ENCODE measurements at regions not wholly inside any gene's neighbourhood (a gene's known extent, or its start where the extent isn't known, plus 50 kb on each side); places are given as distances from the start of the nearest gene placed in this dataset.

GRCh38 chr2:64787698-64788097 is 134.0 kb upstream of the SERTAD2 start:
- H3K27ac Mint-ChIP-seq, result no peak overlapping the region
- H3K36me3 Mint-ChIP-seq (ENCODE audit: low read depth), result no peaks in the 10 kb centered on the region
- H3K27me3 Mint-ChIP-seq, result no peaks in the 10 kb centered on the region
- ATAC-seq (replicated peaks), result no peak
- no peaks in the 10 kb centered on the region for H3K4me1 Mint-ChIP-seq
- H3K9me3 Mint-ChIP-seq, result no peaks in the 10 kb centered on the region
- H3K4me3 Mint-ChIP-seq, result no peak overlapping the region

GRCh38 chr2:64789466-64790320 is 136.0 kb upstream of the SERTAD2 start:
- Mint-ChIP-seq H3K9me3 (no peaks in the 10 kb centered on the region), H3K36me3 (ENCODE audit: low read depth) (no peaks in the 10 kb centered on the region), H3K27ac (no peak overlapping the region), H3K27me3 (no peaks in the 10 kb centered on the region), H3K4me3 (no peak overlapping the region), H3K4me1 (no peaks in the 10 kb centered on the region)
- ATAC-seq (replicated peaks), result no peak

GRCh38 chr2:64792300-64792699 is 138.6 kb upstream of the SERTAD2 start:
- no peaks in the 10 kb centered on the region for H3K36me3 Mint-ChIP-seq (ENCODE audit: low read depth)
- no peak for ATAC-seq (replicated peaks)

GRCh38 chr2:64792995-64793639 is 139.4 kb upstream of the SERTAD2 start:
- Mint-ChIP-seq H3K4me3 (no peak overlapping the region), H3K9me3 (no peaks in the 10 kb centered on the region), H3K27ac (no peak overlapping the region), H3K4me1 (no peaks in the 10 kb centered on the region), H3K27me3 (no peaks in the 10 kb centered on the region), H3K36me3 (ENCODE audit: low read depth) (no peaks in the 10 kb centered on the region)
- no peak for ATAC-seq (replicated peaks)

More at GRCh38 chr2:64792300-64792699, 138.6 kb upstream of the SERTAD2 start:
- Mint-ChIP-seq H3K27ac (no peak overlapping the region), H3K9me3 (no peaks in the 10 kb centered on the region), H3K27me3 (no peaks in the 10 kb centered on the region), H3K4me3 (no peak overlapping the region), H3K4me1 (no peaks in the 10 kb centered on the region)

GRCh38 chr2:64793701-64794100 is 140.0 kb upstream of the SERTAD2 start:
- no peaks in the 10 kb centered on the region for H3K9me3 Mint-ChIP-seq
- H3K27ac Mint-ChIP-seq, result no peak overlapping the region
- no peaks in the 10 kb centered on the region for H3K36me3 Mint-ChIP-seq (ENCODE audit: low read depth)
- H3K27me3 Mint-ChIP-seq, result peaks cover 4% of the 10 kb centered on the region
- no peaks in the 10 kb centered on the region for H3K4me1 Mint-ChIP-seq
- ATAC-seq (replicated peaks), result no peak
- H3K4me3 Mint-ChIP-seq, result no peak overlapping the region

GRCh38 chr2:64794426-64794995 is 140.8 kb upstream of the SERTAD2 start:
- H3K36me3 Mint-ChIP-seq (ENCODE audit: low read depth), result no peaks in the 10 kb centered on the region

GRCh38 chr2:64795024-64795592 is 141.4 kb upstream of the SERTAD2 start:
- Mint-ChIP-seq H3K4me3 (no peak overlapping the region), H3K27ac (no peak overlapping the region), H3K36me3 (ENCODE audit: low read depth) (no peaks in the 10 kb centered on the region), H3K4me1 (no peaks in the 10 kb centered on the region), H3K27me3 (peaks cover 4% of the 10 kb centered on the region), H3K9me3 (no peaks in the 10 kb centered on the region)
- ATAC-seq (replicated peaks), result no peak

More at GRCh38 chr2:64794426-64794995, 140.8 kb upstream of the SERTAD2 start:
- no peak overlapping the region for H3K4me3 Mint-ChIP-seq
- H3K27ac Mint-ChIP-seq, result no peak overlapping the region
- peaks cover 4% of the 10 kb centered on the region for H3K27me3 Mint-ChIP-seq
- ATAC-seq (replicated peaks), result no peak
- no peaks in the 10 kb centered on the region for H3K4me1 Mint-ChIP-seq
- H3K9me3 Mint-ChIP-seq, result no peaks in the 10 kb centered on the region

GRCh38 chr2:64796926-64797325 is 143.2 kb upstream of the SERTAD2 start:
- no peaks in the 10 kb centered on the region for H3K9me3 Mint-ChIP-seq
- H3K4me3 Mint-ChIP-seq, result no peak overlapping the region
- ATAC-seq (replicated peaks), result no peak
- no peaks in the 10 kb centered on the region for H3K4me1 Mint-ChIP-seq
- H3K36me3 Mint-ChIP-seq (ENCODE audit: low read depth), result no peaks in the 10 kb centered on the region
- no peak overlapping the region for H3K27ac Mint-ChIP-seq
- H3K27me3 Mint-ChIP-seq, result peaks cover 4% of the 10 kb centered on the region

GRCh38 chr2:64797881-64798575 is 144.3 kb upstream of the SERTAD2 start:
- peaks cover 4% of the 10 kb centered on the region for H3K27me3 Mint-ChIP-seq
- H3K9me3 Mint-ChIP-seq, result no peaks in the 10 kb centered on the region
- no peaks in the 10 kb centered on the region for H3K36me3 Mint-ChIP-seq (ENCODE audit: low read depth)
- H3K27ac Mint-ChIP-seq, result no peak overlapping the region
- H3K4me3 Mint-ChIP-seq, result no peak overlapping the region
- no peak for ATAC-seq (replicated peaks)
- H3K4me1 Mint-ChIP-seq, result no peaks in the 10 kb centered on the region

- Mint-ChIP-seq H3K27ac (no peak overlapping the region), H3K4me3 (no peak overlapping the region), H3K27me3 (peaks cover 4% of the 10 kb centered on the region), H3K9me3 (no peaks in the 10 kb centered on the region), H3K4me1 (peaks cover 3% of the 10 kb centered on the region), H3K36me3 (ENCODE audit: low read depth) (no peaks in the 10 kb centered on the region)
- ATAC-seq (replicated peaks), result no peak
Measured at GRCh38 chr2:64799592-64800252, 146.0 kb upstream of the SERTAD2 start.

- no peaks in the 10 kb centered on the region for H3K9me3 Mint-ChIP-seq
- no peak overlapping the region for H3K27ac Mint-ChIP-seq
Measured at GRCh38 chr2:64803776-64804175, 150.1 kb upstream of the SERTAD2 start.

GRCh38 chr2:64804651-64805050 is 150.9 kb upstream of the SERTAD2 start:
- no peak for ATAC-seq (replicated peaks)
- Mint-ChIP-seq H3K27me3 (no peaks in the 10 kb centered on the region), H3K4me1 (peaks cover 21% of the 10 kb centered on the region), H3K4me3 (no peak overlapping the region), H3K36me3 (ENCODE audit: low read depth) (no peaks in the 10 kb centered on the region), H3K9me3 (no peaks in the 10 kb centered on the region), H3K27ac (no peak overlapping the region)

More at GRCh38 chr2:64803776-64804175, 150.1 kb upstream of the SERTAD2 start:
- H3K4me1 Mint-ChIP-seq, result peaks cover 21% of the 10 kb centered on the region
- ATAC-seq (replicated peaks), result no peak
- H3K36me3 Mint-ChIP-seq (ENCODE audit: low read depth), result no peaks in the 10 kb centered on the region
- H3K4me3 Mint-ChIP-seq, result no peak overlapping the region
- H3K27me3 Mint-ChIP-seq, result no peaks in the 10 kb centered on the region

GRCh38 chr2:64807417-64807816 is 153.7 kb upstream of the SERTAD2 start:
- H3K27me3 Mint-ChIP-seq, result no peaks in the 10 kb centered on the region
- no peaks in the 10 kb centered on the region for H3K9me3 Mint-ChIP-seq
- H3K4me3 Mint-ChIP-seq, result peak overlapping the region; percentile 33
- peaks cover 30% of the 10 kb centered on the region for H3K4me1 Mint-ChIP-seq
- H3K36me3 Mint-ChIP-seq (ENCODE audit: low read depth), result no peaks in the 10 kb centered on the region
- peak overlapping the region; percentile 55 for H3K27ac Mint-ChIP-seq
- ATAC-seq (replicated peaks), result peak; percentile 100

- no peak for ATAC-seq (replicated peaks)
- peaks cover 30% of the 10 kb centered on the region for H3K4me1 Mint-ChIP-seq
- peak overlapping the region; percentile 55 for H3K27ac Mint-ChIP-seq
Measured at GRCh38 chr2:64808092-64808491, 154.4 kb upstream of the SERTAD2 start.

More at GRCh38 chr2:64808092-64808491, 154.4 kb upstream of the SERTAD2 start:
- H3K36me3 Mint-ChIP-seq (ENCODE audit: low read depth), result no peaks in the 10 kb centered on the region
- H3K27me3 Mint-ChIP-seq, result no peaks in the 10 kb centered on the region
- peak overlapping the region; percentile 33 for H3K4me3 Mint-ChIP-seq
- no peaks in the 10 kb centered on the region for H3K9me3 Mint-ChIP-seq

Data from activated T-helper 17 cell treated with anti-CD3 and anti-CD28 coated beads, Interleukin-2, amount 50 U/mL, for 72 hours (primary cell).